Right atrium auricular region (tissue), 2 donors: ENCODE measurements at regions not wholly inside any gene's neighbourhood (a gene's known extent, or its start where the extent isn't known, plus 50 kb on each side); places are given as distances from the start of the nearest gene placed in this dataset.

Experiments used
- DNase-seq: peaks from one replicate; pipeline ENCODE4 v3.0.0-alpha.2; 2019; ENCODE audit warnings: low spot score
- H3K27ac ChIP-seq, 2 donors: fragments of 200-600 bp; sonication (generic); 1 replicate in 1 of 2; 2 replicates in 1 of 2; pipeline ENCODE4 v1.5.1; 2016 to 2019
- H3K27me3 ChIP-seq, 2 donors: fragments of 200-600 bp; sonication (generic); one replicate each; pipeline versions ENCODE4 v1.5.1 to v1.6.0; 2017 to 2019
- H3K36me3 ChIP-seq: fragments of 200-600 bp; sonication (generic); one replicate; pipeline ENCODE4 v1.5.1; 2016
- H3K4me1 ChIP-seq, 2 donors: fragments of 200-600 bp; sonication (generic); one replicate each; pipeline versions ENCODE4 v1.5.1 to v1.6.0; 2017 to 2019
- H3K4me3 ChIP-seq, 2 donors: fragments of 200-600 bp; sonication (generic); 1 replicate in 1 of 2; 2 replicates in 1 of 2; pipeline ENCODE4 v1.5.1; 2017 to 2019; ENCODE audit warnings: mild to moderate bottlenecking in 1 of 2, moderate library complexity in 1 of 2
- H3K9me3 ChIP-seq, 2 donors: fragments of 200-600 bp; sonication (generic); one replicate each; pipeline ENCODE4 v1.5.1; 2019
- TF ChIP-seq, protein P1 (sequence below), 2 donors: fragments of 200-600 bp; sonication (generic); IDR thresholded peaks; one replicate each; pipeline ENCODE4 v1.5.1; 2019; ENCODE audit warnings: antibody characterized with exemption in 2 of 2

DNA sequence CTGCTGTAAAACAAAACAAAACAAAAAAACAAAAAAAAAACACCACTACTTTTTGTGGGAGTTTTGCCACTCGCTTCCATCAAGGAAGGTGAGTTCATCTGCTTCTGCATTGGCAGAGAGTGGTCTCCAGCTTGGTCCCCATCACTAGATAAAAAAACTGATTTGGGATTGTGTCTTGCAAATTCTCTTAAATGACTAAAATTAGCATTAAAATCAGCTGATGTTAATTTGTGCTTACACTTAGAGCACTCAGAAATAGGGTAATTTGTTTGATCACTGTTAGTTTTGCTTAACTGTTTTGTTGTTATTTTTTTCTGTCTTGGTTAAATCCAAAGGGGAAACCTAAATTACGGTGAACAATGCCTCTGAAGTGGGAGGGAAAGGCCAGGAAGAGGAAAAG, 1048.0 kb downstream of the LRFN5 start:
- H3K36me3 ChIP-seq = no peaks in the 10 kb centered on the region
- TF ChIP-seq, protein P1, sequence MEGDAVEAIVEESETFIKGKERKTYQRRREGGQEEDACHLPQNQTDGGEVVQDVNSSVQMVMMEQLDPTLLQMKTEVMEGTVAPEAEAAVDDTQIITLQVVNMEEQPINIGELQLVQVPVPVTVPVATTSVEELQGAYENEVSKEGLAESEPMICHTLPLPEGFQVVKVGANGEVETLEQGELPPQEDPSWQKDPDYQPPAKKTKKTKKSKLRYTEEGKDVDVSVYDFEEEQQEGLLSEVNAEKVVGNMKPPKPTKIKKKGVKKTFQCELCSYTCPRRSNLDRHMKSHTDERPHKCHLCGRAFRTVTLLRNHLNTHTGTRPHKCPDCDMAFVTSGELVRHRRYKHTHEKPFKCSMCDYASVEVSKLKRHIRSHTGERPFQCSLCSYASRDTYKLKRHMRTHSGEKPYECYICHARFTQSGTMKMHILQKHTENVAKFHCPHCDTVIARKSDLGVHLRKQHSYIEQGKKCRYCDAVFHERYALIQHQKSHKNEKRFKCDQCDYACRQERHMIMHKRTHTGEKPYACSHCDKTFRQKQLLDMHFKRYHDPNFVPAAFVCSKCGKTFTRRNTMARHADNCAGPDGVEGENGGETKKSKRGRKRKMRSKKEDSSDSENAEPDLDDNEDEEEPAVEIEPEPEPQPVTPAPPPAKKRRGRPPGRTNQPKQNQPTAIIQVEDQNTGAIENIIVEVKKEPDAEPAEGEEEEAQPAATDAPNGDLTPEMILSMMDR (IDR thresholded peaks at IDR 0.05) = no peak
- no peaks in the 10 kb centered on the region for H3K4me1 ChIP-seq
- H3K4me3 ChIP-seq = no peak overlapping the region
- no peaks in the 10 kb centered on the region for H3K9me3 ChIP-seq
- no peak for DNase-seq
- no peak overlapping the region for H3K27ac ChIP-seq
- no peaks in the 10 kb centered on the region for H3K27me3 ChIP-seq

DNA sequence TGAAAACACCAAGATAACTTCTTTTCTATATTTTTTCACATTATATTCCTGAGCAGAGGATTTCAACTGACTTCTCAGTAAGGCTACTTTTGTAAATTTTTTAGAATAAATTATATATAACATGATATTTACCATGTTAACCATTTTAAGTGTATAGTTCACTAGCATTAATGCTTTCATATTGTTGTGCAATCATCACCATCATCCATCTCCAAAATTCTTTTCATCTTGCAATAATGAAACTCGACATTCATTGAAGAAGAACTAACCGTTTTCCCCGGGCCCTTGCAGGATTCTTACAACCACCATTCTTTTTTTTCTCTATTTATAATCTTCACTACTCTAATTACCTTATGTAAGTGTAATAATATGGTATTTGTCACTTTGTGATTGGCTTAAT, 1036.1 kb downstream of the LRFN5 start:
- H3K4me1 ChIP-seq = no peaks in the 10 kb centered on the region
- no peaks in the 10 kb centered on the region for H3K27me3 ChIP-seq
- no peak overlapping the region for H3K27ac ChIP-seq
- H3K4me3 ChIP-seq = no peak overlapping the region
- DNase-seq = no peak
- TF ChIP-seq, protein P1 (IDR thresholded peaks at IDR 0.05) = no peak
- H3K9me3 ChIP-seq = no peaks in the 10 kb centered on the region
- H3K36me3 ChIP-seq = no peaks in the 10 kb centered on the region

DNA sequence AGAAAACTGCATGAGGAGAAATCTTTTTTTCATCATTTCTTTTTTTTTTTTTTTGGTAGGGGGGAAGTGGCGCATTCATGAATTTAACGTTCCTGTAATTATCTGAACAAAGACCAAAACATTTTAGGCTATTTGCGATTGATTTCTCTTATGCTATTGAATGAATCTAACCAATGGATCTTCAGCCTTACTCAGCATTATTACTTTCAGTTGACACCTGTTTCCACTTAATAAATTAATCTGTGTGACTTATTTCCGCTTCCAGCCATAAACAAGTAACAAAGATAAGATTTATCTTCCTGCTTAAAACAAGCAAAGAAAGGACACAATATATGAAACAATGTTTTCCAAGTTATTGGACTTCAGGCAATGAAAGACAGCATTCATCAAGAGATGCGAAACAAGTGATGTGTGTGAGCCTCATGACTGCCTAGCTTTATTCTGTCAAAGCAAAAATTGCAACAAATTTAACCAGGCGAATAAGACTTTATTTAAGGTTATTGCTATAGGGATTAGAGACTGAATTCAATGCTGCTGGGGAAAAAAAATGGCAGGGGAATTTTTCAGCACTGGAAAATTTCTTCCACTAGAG, 1026.9 kb downstream of the LRFN5 start:
- no peaks in the 10 kb centered on the region for H3K9me3 ChIP-seq
- no peak for DNase-seq
- no peaks in the 10 kb centered on the region for H3K27me3 ChIP-seq
- no peaks in the 10 kb centered on the region for H3K4me1 ChIP-seq
- H3K27ac ChIP-seq = no peak overlapping the region
- H3K4me3 ChIP-seq = no peak overlapping the region
- TF ChIP-seq, protein P1 (IDR thresholded peaks at IDR 0.05) = no peak
- H3K36me3 ChIP-seq = no peaks in the 10 kb centered on the region

DNA sequence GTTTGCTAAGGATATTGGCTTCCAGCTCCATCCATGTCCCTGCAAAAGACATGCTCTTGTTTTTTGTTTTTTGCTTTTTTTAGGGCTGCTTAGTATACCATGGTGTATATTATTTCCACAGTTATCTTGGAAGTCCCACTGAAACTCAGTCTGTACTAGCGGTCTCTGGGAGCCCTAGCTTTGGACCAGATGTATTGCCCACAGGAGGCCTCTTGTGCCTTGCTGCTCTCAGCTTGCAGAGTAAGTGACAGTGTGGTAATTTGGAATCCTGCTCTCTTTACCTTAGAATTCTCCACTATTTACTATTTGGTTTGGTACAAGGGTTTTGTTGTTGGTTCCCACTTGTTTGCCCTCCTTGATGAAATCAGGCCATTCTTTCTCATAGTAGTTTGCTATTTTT, 1022.9 kb downstream of the LRFN5 start:
- Histone ChIP-seq H3K36me3 (no peaks in the 10 kb centered on the region), H3K27ac (no peak overlapping the region), H3K4me1 (no peaks in the 10 kb centered on the region), H3K4me3 (no peak overlapping the region), H3K27me3 (no peaks in the 10 kb centered on the region), H3K9me3 (no peaks in the 10 kb centered on the region)
- TF ChIP-seq, protein P1 (IDR thresholded peaks at IDR 0.05) = no peak
- DNase-seq = no peak

DNA sequence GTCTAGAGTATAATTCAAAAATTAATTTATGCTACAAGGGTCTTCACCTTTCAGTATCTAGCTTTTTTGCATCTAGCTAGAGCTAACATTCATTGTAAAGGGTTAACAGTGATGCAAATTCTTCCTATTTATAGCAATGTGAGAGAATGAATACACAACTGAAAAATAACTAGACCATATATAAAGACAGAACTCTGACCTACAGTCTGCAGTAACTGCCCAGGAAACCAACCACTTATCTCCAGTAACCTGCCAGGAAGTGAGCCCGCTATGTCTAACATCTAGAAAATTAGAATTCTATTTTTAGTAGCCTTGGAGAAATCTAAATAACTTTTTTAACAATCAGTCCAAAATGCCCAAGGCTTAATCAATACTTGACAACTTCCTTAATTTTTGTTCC, 1021.9 kb downstream of the LRFN5 start:
- TF ChIP-seq, protein P1 (IDR thresholded peaks at IDR 0.05) = no peak
- no peaks in the 10 kb centered on the region for H3K4me1 ChIP-seq
- no peak for DNase-seq
- H3K36me3 ChIP-seq = no peaks in the 10 kb centered on the region
- no peaks in the 10 kb centered on the region for H3K27me3 ChIP-seq
- no peaks in the 10 kb centered on the region for H3K9me3 ChIP-seq
- H3K4me3 ChIP-seq = no peak overlapping the region
- no peak overlapping the region for H3K27ac ChIP-seq

DNA sequence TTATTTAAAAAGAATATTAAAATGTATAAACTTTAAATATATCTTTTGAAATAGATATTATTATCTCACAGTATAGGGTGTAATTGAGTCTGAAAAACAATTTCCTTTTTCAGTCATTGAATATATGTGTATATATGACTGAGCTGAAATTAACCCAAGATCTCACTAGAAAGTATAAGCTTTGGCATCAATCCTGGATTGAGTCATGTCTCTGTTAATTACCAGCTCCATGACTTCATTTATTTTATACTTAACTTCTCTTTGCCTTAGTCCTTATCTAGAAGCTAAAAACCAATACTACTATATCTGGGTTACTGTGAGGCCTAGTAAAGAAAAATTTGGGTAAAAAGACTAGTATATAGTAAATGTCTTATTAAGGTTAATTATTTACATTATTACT, 1020.3 kb downstream of the LRFN5 start:
- Histone ChIP-seq H3K4me3 (no peak overlapping the region), H3K27me3 (no peaks in the 10 kb centered on the region), H3K9me3 (no peaks in the 10 kb centered on the region), H3K27ac (no peak overlapping the region), H3K4me1 (no peaks in the 10 kb centered on the region), H3K36me3 (no peaks in the 10 kb centered on the region)
- no peak for DNase-seq
- TF ChIP-seq, protein P1 (IDR thresholded peaks at IDR 0.05) = no peak
